Smooth muscle cell of the brain vasculature (primary cell): ENCODE measurements at regions not wholly inside any gene's neighbourhood (a gene's known extent, or its start where the extent isn't known, plus 50 kb on each side); places are given as distances from the start of the nearest gene placed in this dataset.

Experiments used
- DNase-seq: peaks from one replicate; pipeline ENCODE4 v3.0.0-alpha.2; 2012; ENCODE audit warnings: low read depth, low spot score

GRCh38 chr5:54616518-54617220 is 99.1 kb downstream of the SNX18 start:
- DNase-seq = no peak

GRCh38 chr5:54616031-54616430 is 98.5 kb downstream of the SNX18 start:
- no peak for DNase-seq

- no peak for DNase-seq
Observed at GRCh38 chr5:54615381-54615780, 97.8 kb downstream of the SNX18 start.

- DNase-seq = no peak
Observed at GRCh38 chr5:54612711-54613110, 95.2 kb downstream of the SNX18 start.

- no peak for DNase-seq
Observed at GRCh38 chr5:54611290-54611951, 93.9 kb downstream of the SNX18 start.

GRCh38 chr5:54610197-54610944 is 92.8 kb downstream of the SNX18 start:
- DNase-seq = no peak

- DNase-seq = no peak
Observed at GRCh38 chr5:54608423-54609085, 91.0 kb downstream of the SNX18 start.

- no peak for DNase-seq
Observed at GRCh38 chr5:54607006-54607405, 89.4 kb downstream of the SNX18 start.

GRCh38 chr5:54603372-54603771 is 85.8 kb downstream of the SNX18 start:
- no peak for DNase-seq

- no peak for DNase-seq
Observed at GRCh38 chr5:54602475-54602874, 84.9 kb downstream of the SNX18 start.

- no peak for DNase-seq
Observed at GRCh38 chr5:54601411-54602230, 84.1 kb downstream of the SNX18 start.
